ENCODE measurements at regions not wholly inside any gene's neighbourhood (a gene's known extent, or its start where the extent isn't known, plus 50 kb on each side); places are given as distances from the start of the nearest gene placed in this dataset.

DNA sequence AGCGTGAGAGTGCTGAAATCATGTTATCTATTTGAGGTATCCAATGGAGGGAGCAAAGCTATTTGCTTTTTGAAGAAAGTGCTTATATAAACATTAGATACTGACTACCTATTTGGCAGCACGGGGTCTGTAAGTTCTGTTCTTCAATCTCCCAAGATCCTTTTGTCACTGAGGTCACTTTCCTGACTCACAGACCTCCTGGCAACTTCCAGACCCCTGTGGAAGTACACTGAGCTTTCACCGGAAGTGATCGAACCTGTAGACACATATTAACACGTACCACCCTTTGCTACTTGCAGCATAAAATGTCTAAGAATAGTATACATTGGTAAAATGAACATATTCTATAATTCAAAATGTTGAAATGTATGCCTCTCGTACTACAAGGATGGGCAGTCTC lies 452.6 kb upstream of the ST6GAL2 start:
- Mint-ChIP-seq H3K27ac (ENCODE audit: unreplicated experiment) (peak overlapping the region; percentile 89), H3K9me3 (ENCODE audit: low read depth) (peaks cover 26% of the 10 kb centered on the region), H3K4me1 (ENCODE audit: low read depth) (peaks cover 46% of the 10 kb centered on the region), H3K4me3 (ENCODE audit: unreplicated experiment) (peak overlapping the region; percentile 6), H3K27me3 (ENCODE audit: low read depth) (no peaks in the 10 kb centered on the region), H3K36me3 (ENCODE audit: low read depth) (no peaks in the 10 kb centered on the region)
- TF ChIP-seq, protein P1, sequence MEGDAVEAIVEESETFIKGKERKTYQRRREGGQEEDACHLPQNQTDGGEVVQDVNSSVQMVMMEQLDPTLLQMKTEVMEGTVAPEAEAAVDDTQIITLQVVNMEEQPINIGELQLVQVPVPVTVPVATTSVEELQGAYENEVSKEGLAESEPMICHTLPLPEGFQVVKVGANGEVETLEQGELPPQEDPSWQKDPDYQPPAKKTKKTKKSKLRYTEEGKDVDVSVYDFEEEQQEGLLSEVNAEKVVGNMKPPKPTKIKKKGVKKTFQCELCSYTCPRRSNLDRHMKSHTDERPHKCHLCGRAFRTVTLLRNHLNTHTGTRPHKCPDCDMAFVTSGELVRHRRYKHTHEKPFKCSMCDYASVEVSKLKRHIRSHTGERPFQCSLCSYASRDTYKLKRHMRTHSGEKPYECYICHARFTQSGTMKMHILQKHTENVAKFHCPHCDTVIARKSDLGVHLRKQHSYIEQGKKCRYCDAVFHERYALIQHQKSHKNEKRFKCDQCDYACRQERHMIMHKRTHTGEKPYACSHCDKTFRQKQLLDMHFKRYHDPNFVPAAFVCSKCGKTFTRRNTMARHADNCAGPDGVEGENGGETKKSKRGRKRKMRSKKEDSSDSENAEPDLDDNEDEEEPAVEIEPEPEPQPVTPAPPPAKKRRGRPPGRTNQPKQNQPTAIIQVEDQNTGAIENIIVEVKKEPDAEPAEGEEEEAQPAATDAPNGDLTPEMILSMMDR (IDR thresholded peaks at IDR 0.05) = no peak
- no peak for DNase-seq (ENCODE audit: low spot score)

DNA sequence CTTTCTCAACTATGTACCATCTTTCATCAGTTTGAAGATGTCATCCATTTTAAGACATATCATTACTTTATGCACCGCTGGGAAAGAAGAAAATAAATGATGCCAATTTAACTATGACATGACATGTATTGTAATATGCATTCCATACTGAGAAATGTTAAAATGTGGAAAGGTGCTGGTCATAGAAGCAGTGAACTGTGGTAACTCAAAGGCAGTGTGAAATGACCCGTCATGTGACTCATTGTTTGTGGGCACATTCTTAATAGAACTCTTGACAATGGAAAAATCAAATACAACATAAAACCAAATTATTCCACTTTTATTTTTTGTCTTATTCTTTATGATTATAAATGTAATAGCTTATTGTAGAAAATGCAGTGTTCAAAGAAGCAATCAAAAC lies 455.0 kb upstream of the ST6GAL2 start:
- TF ChIP-seq, protein P1 (IDR thresholded peaks at IDR 0.05) = no peak
- Mint-ChIP-seq H3K27me3 (ENCODE audit: low read depth) (no peaks in the 10 kb centered on the region), H3K36me3 (ENCODE audit: low read depth) (no peaks in the 10 kb centered on the region), H3K4me1 (ENCODE audit: low read depth) (peaks cover 35% of the 10 kb centered on the region), H3K4me3 (ENCODE audit: unreplicated experiment) (no peak overlapping the region), H3K27ac (ENCODE audit: unreplicated experiment) (no peak overlapping the region), H3K9me3 (ENCODE audit: low read depth) (peaks cover 26% of the 10 kb centered on the region)
- no peak for DNase-seq (ENCODE audit: low spot score)

- H3K4me1 Mint-ChIP-seq (ENCODE audit: low read depth) = no peaks in the 10 kb centered on the region
- peaks cover 2% of the 10 kb centered on the region for H3K27me3 Mint-ChIP-seq (ENCODE audit: low read depth)
- H3K4me3 Mint-ChIP-seq (ENCODE audit: unreplicated experiment) = no peak overlapping the region
- H3K36me3 Mint-ChIP-seq (ENCODE audit: low read depth) = peaks cover 8% of the 10 kb centered on the region
- peaks cover 24% of the 10 kb centered on the region for H3K9me3 Mint-ChIP-seq (ENCODE audit: low read depth)
- no peak for DNase-seq (ENCODE audit: low spot score)
- TF ChIP-seq, protein P1 (IDR thresholded peaks at IDR 0.05) = no peak
- H3K27ac Mint-ChIP-seq (ENCODE audit: unreplicated experiment) = no peak overlapping the region
Observed at GRCh38 chr2:107349329-107349728, 463.4 kb upstream of the ST6GAL2 start.

DNA sequence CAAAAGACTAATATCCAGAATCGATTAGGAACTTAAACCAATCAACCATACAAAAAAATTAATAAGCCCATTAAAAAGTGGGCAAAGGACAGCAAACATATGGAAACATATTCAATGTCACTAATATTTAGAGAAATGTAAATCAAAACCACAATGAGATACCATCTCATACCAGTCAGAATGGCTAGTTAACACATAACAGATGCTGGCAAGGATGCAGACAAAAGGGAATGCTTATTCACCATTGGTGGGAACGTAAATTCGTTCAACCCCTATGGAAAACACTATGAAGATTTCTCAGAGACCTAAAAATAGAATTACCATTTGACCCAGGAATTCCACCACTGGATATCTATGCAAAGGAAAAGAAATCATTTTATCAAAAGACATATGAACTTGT lies 468.2 kb upstream of the ST6GAL2 start:
- Mint-ChIP-seq H3K4me3 (ENCODE audit: unreplicated experiment) (no peak overlapping the region), H3K36me3 (ENCODE audit: low read depth) (peaks cover 8% of the 10 kb centered on the region), H3K27me3 (ENCODE audit: low read depth) (peaks cover 2% of the 10 kb centered on the region), H3K9me3 (ENCODE audit: low read depth) (peaks cover 24% of the 10 kb centered on the region), H3K27ac (ENCODE audit: unreplicated experiment) (no peak overlapping the region), H3K4me1 (ENCODE audit: low read depth) (no peaks in the 10 kb centered on the region)
- TF ChIP-seq, protein P1 (IDR thresholded peaks at IDR 0.05) = no peak
- DNase-seq (ENCODE audit: low spot score) = no peak

DNA sequence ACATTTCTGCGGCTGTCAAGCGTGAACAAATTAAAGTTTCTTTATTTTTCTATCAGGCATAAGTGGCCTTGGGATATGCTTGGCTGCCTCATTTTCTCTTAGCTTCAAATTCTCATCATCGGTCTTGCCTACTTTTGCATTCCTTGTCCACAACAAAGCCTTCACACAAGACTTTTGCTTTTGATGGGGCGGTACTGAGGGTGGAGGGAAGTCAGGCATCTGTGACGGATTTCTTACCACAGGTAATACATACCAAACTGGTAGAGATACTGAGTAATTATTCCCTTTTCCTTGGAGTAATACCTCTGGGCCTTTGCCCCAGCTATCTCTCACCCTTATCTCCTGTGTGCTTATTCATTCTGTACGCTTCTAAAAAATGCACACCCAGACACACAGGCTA lies 468.3 kb upstream of the RGPD4 start:
- DNase-seq (ENCODE audit: low spot score) = no peak
- Mint-ChIP-seq H3K36me3 (ENCODE audit: low read depth) (peaks cover 3% of the 10 kb centered on the region), H3K27me3 (ENCODE audit: low read depth) (peaks cover 2% of the 10 kb centered on the region), H3K9me3 (ENCODE audit: low read depth) (peaks cover 9% of the 10 kb centered on the region), H3K27ac (ENCODE audit: unreplicated experiment) (no peak overlapping the region), H3K4me3 (ENCODE audit: unreplicated experiment) (no peak overlapping the region), H3K4me1 (ENCODE audit: low read depth) (peaks cover 9% of the 10 kb centered on the region)
- TF ChIP-seq, protein P1 (IDR thresholded peaks at IDR 0.05) = no peak
